ENCODE measurements at regions not wholly inside any gene's neighbourhood (a gene's known extent, or its start where the extent isn't known, plus 50 kb on each side); places are given as distances from the start of the nearest gene placed in this dataset.

GRCh38 chr2:18842836-18843235 lies 253.5 kb upstream of the NT5C1B start:
- no peaks in the 10 kb centered on the region for H3K27me3 Mint-ChIP-seq (ENCODE audit: insufficient read depth, unreplicated experiment)
- no TSS peak for BruUV-seq (replicated peaks)

GRCh38 chr2:18841248-18842150 lies 252.1 kb upstream of the NT5C1B start:
- H3K36me3 Mint-ChIP-seq (ENCODE audit: insufficient read depth, unreplicated experiment): no peaks in the 10 kb centered on the region
- H3K27me3 Mint-ChIP-seq (ENCODE audit: insufficient read depth, unreplicated experiment): no peaks in the 10 kb centered on the region
- ChIA-PET POLR2A (no interaction called here), CTCF (interaction anchor here (1.1 kb wide), 1 partner anchor 17 kb away, joined by 4 read pairs; no protein-coding TSS in a partner anchor)
- no peaks in the 10 kb centered on the region for H3K9me3 Mint-ChIP-seq (ENCODE audit: unreplicated experiment)
- no TSS peak for BruUV-seq (replicated peaks)
- no peak for TF ChIP-seq CTCF (IDR thresholded peaks at IDR 0.05; ENCODE audit: insufficient read depth in 1 of 2, low read depth in 1 of 2, low read length in 1 of 2, severe bottlenecking in 1 of 2, unreplicated experiment in 1 of 2)
- Histone ChIP-seq H3K9me3 (no peaks in the 10 kb centered on the region), H3K4me1 (peaks cover 5% of the 10 kb centered on the region; the same call in 1 of the 2 replicates), H3K27me3 (replicated peaks; ENCODE audit: control insufficient read depth, insufficient read depth, low read length) (no peaks in the 10 kb centered on the region), H3K4me3 (ENCODE audit: low read depth, low read length) (no peak overlapping the region), H3K36me3 (ENCODE audit: control insufficient read depth, insufficient read depth, low read length) (no peaks in the 10 kb centered on the region)
- DNase-seq: no peak
- H3K4me1 Mint-ChIP-seq (ENCODE audit: low read depth, unreplicated experiment): no peaks in the 10 kb centered on the region
- H3K4me3 Mint-ChIP-seq (ENCODE audit: unreplicated experiment): no peak overlapping the region
- intact Hi-C loops (cut with micrococcal nuclease; ENCODE audit: unreplicated experiment): no loop called here
- no peak overlapping the region for H3K27ac Mint-ChIP-seq (ENCODE audit: unreplicated experiment)

More at GRCh38 chr2:18842836-18843235, 253.5 kb upstream of the NT5C1B start:
- no peak overlapping the region for H3K27ac Mint-ChIP-seq (ENCODE audit: unreplicated experiment)
- DNase-seq: no peak
- H3K36me3 Mint-ChIP-seq (ENCODE audit: insufficient read depth, unreplicated experiment): no peaks in the 10 kb centered on the region
- H3K4me1 Mint-ChIP-seq (ENCODE audit: low read depth, unreplicated experiment): no peaks in the 10 kb centered on the region
- no peak overlapping the region for H3K4me3 Mint-ChIP-seq (ENCODE audit: unreplicated experiment)
- no peak for TF ChIP-seq CTCF (IDR thresholded peaks at IDR 0.05; ENCODE audit: insufficient read depth in 1 of 2, low read depth in 1 of 2, low read length in 1 of 2, severe bottlenecking in 1 of 2, unreplicated experiment in 1 of 2)
- H3K4me3 ChIP-seq (ENCODE audit: low read depth, low read length): no peak overlapping the region
- ChIA-PET POLR2A (no interaction called here), CTCF (no interaction called here)
- intact Hi-C loops (cut with micrococcal nuclease; ENCODE audit: unreplicated experiment): no loop called here
- no peaks in the 10 kb centered on the region for H3K4me1 ChIP-seq
- no peaks in the 10 kb centered on the region for H3K9me3 Mint-ChIP-seq (ENCODE audit: unreplicated experiment)
- no peaks in the 10 kb centered on the region for H3K9me3 ChIP-seq
- H3K36me3 ChIP-seq (ENCODE audit: control insufficient read depth, insufficient read depth, low read length): no peaks in the 10 kb centered on the region
- no peaks in the 10 kb centered on the region for H3K27me3 ChIP-seq (replicated peaks; ENCODE audit: control insufficient read depth, insufficient read depth, low read length)

- no peak overlapping the region for H3K27ac Mint-ChIP-seq (ENCODE audit: unreplicated experiment)
- ChIA-PET POLR2A (no interaction called here), CTCF (no interaction called here)
- H3K4me1 ChIP-seq: peaks cover 24% of the 10 kb centered on the region
- H3K9me3 Mint-ChIP-seq (ENCODE audit: unreplicated experiment): no peaks in the 10 kb centered on the region
- peaks cover 7% of the 10 kb centered on the region for H3K4me1 Mint-ChIP-seq (ENCODE audit: low read depth, unreplicated experiment)
- TF ChIP-seq CTCF (IDR thresholded peaks at IDR 0.05; ENCODE audit: insufficient read depth in 1 of 2, low read depth in 1 of 2, low read length in 1 of 2, severe bottlenecking in 1 of 2, unreplicated experiment in 1 of 2): no peak
- H3K36me3 Mint-ChIP-seq (ENCODE audit: insufficient read depth, unreplicated experiment): no peaks in the 10 kb centered on the region
- H3K36me3 ChIP-seq (ENCODE audit: control insufficient read depth, insufficient read depth, low read length): no peaks in the 10 kb centered on the region
- H3K4me3 Mint-ChIP-seq (ENCODE audit: unreplicated experiment): no peak overlapping the region
- no peak overlapping the region for H3K4me3 ChIP-seq (ENCODE audit: low read depth, low read length)
- DNase-seq: no peak
- H3K27me3 Mint-ChIP-seq (ENCODE audit: insufficient read depth, unreplicated experiment): no peaks in the 10 kb centered on the region
- H3K27me3 ChIP-seq (replicated peaks; ENCODE audit: control insufficient read depth, insufficient read depth, low read length): no peaks in the 10 kb centered on the region
- intact Hi-C loops (cut with micrococcal nuclease; ENCODE audit: unreplicated experiment): no loop called here
- H3K9me3 ChIP-seq: no peaks in the 10 kb centered on the region; the same call in 1 of the 2 replicates
- no TSS peak for BruUV-seq (replicated peaks)
Observed at GRCh38 chr2:18837240-18837639, 247.9 kb upstream of the NT5C1B start.
